PC-9 (cell line): ENCODE measurements at regions not wholly inside any gene's neighbourhood (a gene's known extent, or its start where the extent isn't known, plus 50 kb on each side); places are given as distances from the start of the nearest gene placed in this dataset.

ENCODE experiments used
- CTCF ChIP-seq: fragments of 200-600 bp; sonication (generic); conservative IDR thresholded peaks from 2 replicates; pipeline ENCODE4 v1.6.1; 2017; ENCODE audit warnings: mixed run types, antibody characterized with exemption, mild to moderate bottlenecking, moderate library complexity
- EZH2 ChIP-seq: fragments of 200-600 bp; sonication (generic); IDR thresholded peaks from 2 replicates; pipeline ENCODE4 v1.8.0; 2017; ENCODE audit warnings: antibody characterized with exemption, low read depth

- no peak for TF ChIP-seq EZH2
- TF ChIP-seq CTCF, result no peak
Observed at GRCh38 chr12:28137414-28137813, 52.8 kb upstream of the CCDC91 start.
